ENCODE measurements at regions not wholly inside any gene's neighbourhood (a gene's known extent, or its start where the extent isn't known, plus 50 kb on each side); places are given as distances from the start of the nearest gene placed in this dataset.

GRCh38 chr11:27205250-27205649 is 157.8 kb downstream of the CCDC34 start:
- no peaks in the 10 kb centered on the region; the same call in 1 of the 2 replicates for H3K27me3 ChIP-seq (ENCODE audit: insufficient read depth, low read length)
- no peaks in the 10 kb centered on the region for H3K36me3 ChIP-seq (ENCODE audit: insufficient read depth, low read length)
- H3K79me2 ChIP-seq (ENCODE audit: control insufficient read depth, insufficient read depth, low read length, unreplicated experiment) = no peaks in the 10 kb centered on the region
- H2AFZ ChIP-seq (ENCODE audit: low read length, unreplicated experiment) = no peak overlapping the region
- no peak overlapping the region for H3K27ac ChIP-seq (ENCODE audit: low read depth, low read length)
- peaks cover 5% of the 10 kb centered on the region for H3K4me1 ChIP-seq (ENCODE audit: control insufficient read depth, insufficient read depth, low read length, unreplicated experiment)
- no peak overlapping the region for H3K4me3 ChIP-seq (ENCODE audit: low read depth, low read length)

GRCh38 chr11:27204529-27204928 is 158.5 kb downstream of the CCDC34 start:
- H3K79me2 ChIP-seq (ENCODE audit: control insufficient read depth, insufficient read depth, low read length, unreplicated experiment) = no peaks in the 10 kb centered on the region
- H3K27ac ChIP-seq (ENCODE audit: low read depth, low read length) = no peak overlapping the region
- no peaks in the 10 kb centered on the region; the same call in 1 of the 2 replicates for H3K27me3 ChIP-seq (ENCODE audit: insufficient read depth, low read length)
- H3K4me1 ChIP-seq (ENCODE audit: control insufficient read depth, insufficient read depth, low read length, unreplicated experiment) = peaks cover 5% of the 10 kb centered on the region
- no peak overlapping the region for H3K4me3 ChIP-seq (ENCODE audit: low read depth, low read length)
- H3K36me3 ChIP-seq (ENCODE audit: insufficient read depth, low read length) = no peaks in the 10 kb centered on the region
- H2AFZ ChIP-seq (ENCODE audit: low read length, unreplicated experiment) = no peak overlapping the region

- H3K27me3 ChIP-seq (ENCODE audit: insufficient read depth, low read length) = no peaks in the 10 kb centered on the region; the same call in 1 of the 2 replicates
- H3K4me3 ChIP-seq (ENCODE audit: low read depth, low read length) = no peak overlapping the region
- no peaks in the 10 kb centered on the region for H3K4me1 ChIP-seq (ENCODE audit: control insufficient read depth, insufficient read depth, low read length, unreplicated experiment)
- no peak overlapping the region for H2AFZ ChIP-seq (ENCODE audit: low read length, unreplicated experiment)
- H3K27ac ChIP-seq (ENCODE audit: low read depth, low read length) = no peak overlapping the region
- no peaks in the 10 kb centered on the region for H3K36me3 ChIP-seq (ENCODE audit: insufficient read depth, low read length)
- H3K79me2 ChIP-seq (ENCODE audit: control insufficient read depth, insufficient read depth, low read length, unreplicated experiment) = no peaks in the 10 kb centered on the region
These were observed 159.9 kb downstream of the CCDC34 start for GRCh38 chr11:27203077-27203647.

- Histone ChIP-seq H3K27ac (ENCODE audit: low read depth, low read length) (no peak overlapping the region), H3K4me1 (ENCODE audit: control insufficient read depth, insufficient read depth, low read length, unreplicated experiment) (no peaks in the 10 kb centered on the region), H3K79me2 (ENCODE audit: control insufficient read depth, insufficient read depth, low read length, unreplicated experiment) (no peaks in the 10 kb centered on the region), H3K4me3 (ENCODE audit: low read depth, low read length) (no peak overlapping the region), H3K27me3 (ENCODE audit: insufficient read depth, low read length) (no peaks in the 10 kb centered on the region), H3K36me3 (ENCODE audit: insufficient read depth, low read length) (no peaks in the 10 kb centered on the region), H2AFZ (ENCODE audit: low read length, unreplicated experiment) (no peak overlapping the region)
These were observed 161.1 kb downstream of the BBOX1 start for GRCh38 chr11:27201454-27202302.

DNA sequence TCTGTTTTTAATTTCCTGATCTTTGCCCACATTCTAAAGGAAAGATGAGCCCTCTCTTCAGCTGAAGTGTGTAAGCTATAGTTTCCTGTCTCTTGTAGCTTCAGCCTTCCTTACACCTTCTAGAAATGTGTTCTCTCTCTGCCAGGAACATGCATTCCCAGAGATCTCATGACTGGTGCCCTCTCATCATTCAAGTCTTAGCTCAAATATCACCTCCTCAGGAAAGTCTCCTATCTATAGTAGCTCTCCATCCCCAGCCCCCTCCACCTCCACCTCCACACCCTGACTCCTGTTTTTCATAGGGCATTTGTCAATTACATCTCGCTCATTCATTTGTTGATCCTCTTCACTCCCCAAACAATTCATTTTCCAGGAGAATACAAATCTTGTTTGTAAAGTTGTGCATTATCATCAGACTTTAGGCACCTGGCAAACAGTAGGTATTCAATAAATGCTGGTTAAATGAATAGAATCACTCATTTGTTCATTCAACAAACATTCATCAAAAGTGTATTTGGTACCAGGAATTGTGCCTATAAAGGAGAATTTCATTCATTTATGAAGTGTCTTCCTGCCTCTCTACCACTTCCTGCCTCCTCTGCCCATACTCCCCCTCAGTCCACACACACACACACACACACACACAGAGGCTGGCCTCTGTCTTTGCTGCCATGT is 160.3 kb downstream of the BBOX1 start:
- Histone ChIP-seq H3K79me2 (ENCODE audit: control insufficient read depth, insufficient read depth, low read length, unreplicated experiment) (no peaks in the 10 kb centered on the region), H3K4me3 (ENCODE audit: low read depth, low read length) (no peak overlapping the region), H3K27me3 (ENCODE audit: insufficient read depth, low read length) (no peaks in the 10 kb centered on the region), H3K36me3 (ENCODE audit: insufficient read depth, low read length) (no peaks in the 10 kb centered on the region), H2AFZ (ENCODE audit: low read length, unreplicated experiment) (no peak overlapping the region), H3K4me1 (ENCODE audit: control insufficient read depth, insufficient read depth, low read length, unreplicated experiment) (no peaks in the 10 kb centered on the region), H3K27ac (ENCODE audit: low read depth, low read length) (no peak overlapping the region)

GRCh38 chr11:27196203-27196897 is 155.7 kb downstream of the BBOX1 start:
- H3K79me2 ChIP-seq (ENCODE audit: control insufficient read depth, insufficient read depth, low read length, unreplicated experiment) = no peaks in the 10 kb centered on the region
- no peaks in the 10 kb centered on the region for H3K4me1 ChIP-seq (ENCODE audit: control insufficient read depth, insufficient read depth, low read length, unreplicated experiment)
- no peak overlapping the region for H2AFZ ChIP-seq (ENCODE audit: low read length, unreplicated experiment)
- H3K36me3 ChIP-seq (ENCODE audit: insufficient read depth, low read length) = no peaks in the 10 kb centered on the region
- H3K27me3 ChIP-seq (ENCODE audit: insufficient read depth, low read length) = no peaks in the 10 kb centered on the region
- H3K27ac ChIP-seq (ENCODE audit: low read depth, low read length) = no peak overlapping the region
- no peak overlapping the region for H3K4me3 ChIP-seq (ENCODE audit: low read depth, low read length)

GRCh38 chr11:27195837-27196202 is 155.2 kb downstream of the BBOX1 start:
- H3K36me3 ChIP-seq (ENCODE audit: insufficient read depth, low read length) = no peaks in the 10 kb centered on the region
- H3K27ac ChIP-seq (ENCODE audit: low read depth, low read length) = no peak overlapping the region
- no peaks in the 10 kb centered on the region for H3K79me2 ChIP-seq (ENCODE audit: control insufficient read depth, insufficient read depth, low read length, unreplicated experiment)
- H3K4me1 ChIP-seq (ENCODE audit: control insufficient read depth, insufficient read depth, low read length, unreplicated experiment) = no peaks in the 10 kb centered on the region
- no peaks in the 10 kb centered on the region for H3K27me3 ChIP-seq (ENCODE audit: insufficient read depth, low read length)
- no peak overlapping the region for H2AFZ ChIP-seq (ENCODE audit: low read length, unreplicated experiment)
- H3K4me3 ChIP-seq (ENCODE audit: low read depth, low read length) = no peak overlapping the region

DNA sequence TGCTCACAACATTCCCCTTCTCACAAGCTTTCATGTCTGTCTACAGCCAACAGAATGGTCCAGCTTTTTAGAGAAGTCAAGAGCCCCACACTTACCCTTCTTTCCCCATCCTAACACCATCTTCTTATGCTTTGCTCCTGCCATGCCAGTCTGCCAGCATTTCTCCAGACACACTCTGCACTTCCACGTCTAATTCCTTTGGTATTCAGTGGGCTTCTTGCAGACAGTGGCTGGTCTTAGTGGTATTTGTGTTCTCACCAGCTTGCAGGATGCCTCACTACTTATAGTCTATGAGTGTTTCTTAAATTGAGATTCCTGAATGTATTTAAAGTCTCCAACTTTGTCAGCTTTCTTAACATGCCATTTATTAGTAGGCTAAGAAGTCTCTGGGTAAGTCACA is 154.4 kb downstream of the BBOX1 start:
- no peak overlapping the region for H2AFZ ChIP-seq (ENCODE audit: low read length, unreplicated experiment)
- H3K27me3 ChIP-seq (ENCODE audit: insufficient read depth, low read length) = 0 out of 2 replicates have a peak, but pooled peaks cover 1% of the 10 kb centered on the region
- H3K79me2 ChIP-seq (ENCODE audit: control insufficient read depth, insufficient read depth, low read length, unreplicated experiment) = no peaks in the 10 kb centered on the region
- H3K4me1 ChIP-seq (ENCODE audit: control insufficient read depth, insufficient read depth, low read length, unreplicated experiment) = no peaks in the 10 kb centered on the region
- H3K4me3 ChIP-seq (ENCODE audit: low read depth, low read length) = no peak overlapping the region
- H3K27ac ChIP-seq (ENCODE audit: low read depth, low read length) = no peak overlapping the region
- H3K36me3 ChIP-seq (ENCODE audit: insufficient read depth, low read length) = no peaks in the 10 kb centered on the region

DNA sequence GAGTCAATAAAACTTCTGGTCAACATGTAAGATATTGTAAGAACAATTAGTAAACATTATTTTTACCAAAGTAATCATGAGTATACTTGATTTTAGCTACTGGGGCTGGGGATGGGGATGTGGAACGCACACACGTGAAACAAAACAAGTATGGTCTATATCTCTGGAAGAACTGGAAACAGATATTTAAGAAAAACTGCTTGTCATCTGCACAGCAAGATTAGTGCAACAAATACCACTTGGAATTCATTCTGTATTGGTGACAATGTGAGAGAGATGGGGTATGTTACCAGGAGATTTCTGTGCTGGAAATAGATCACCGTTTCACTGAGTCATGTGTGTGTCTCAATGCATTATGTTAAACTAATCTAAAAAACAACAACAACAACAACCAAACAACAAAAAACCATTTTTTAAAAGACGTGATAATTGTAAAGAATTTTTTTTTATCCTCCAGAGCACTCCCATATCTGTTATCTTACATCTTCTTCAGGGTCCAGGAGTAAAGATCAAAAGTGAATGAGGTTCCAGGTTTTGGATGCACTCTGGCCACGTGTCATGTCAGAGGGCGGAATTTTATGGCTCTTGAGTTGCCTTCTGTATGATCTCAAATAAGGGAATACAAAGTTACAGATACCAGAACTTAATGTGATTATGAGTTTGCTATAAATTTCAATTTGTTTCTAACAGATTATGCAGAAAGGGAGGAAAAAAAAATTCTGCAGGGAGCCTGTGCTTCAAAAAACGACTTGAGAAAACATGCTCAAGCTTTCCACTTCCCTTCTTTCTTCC is 153.0 kb downstream of the BBOX1 start:
- Histone ChIP-seq H3K4me3 (ENCODE audit: low read depth, low read length) (no peak overlapping the region), H2AFZ (ENCODE audit: low read length, unreplicated experiment) (no peak overlapping the region), H3K4me1 (ENCODE audit: control insufficient read depth, insufficient read depth, low read length, unreplicated experiment) (no peaks in the 10 kb centered on the region), H3K27me3 (ENCODE audit: insufficient read depth, low read length) (peaks cover 9% of the 10 kb centered on the region), H3K27ac (ENCODE audit: low read depth, low read length) (no peak overlapping the region), H3K36me3 (ENCODE audit: insufficient read depth, low read length) (no peaks in the 10 kb centered on the region), H3K79me2 (ENCODE audit: control insufficient read depth, insufficient read depth, low read length, unreplicated experiment) (no peaks in the 10 kb centered on the region)

GRCh38 chr11:27192184-27192583 is 151.6 kb downstream of the BBOX1 start:
- Histone ChIP-seq H2AFZ (ENCODE audit: low read length, unreplicated experiment) (no peak overlapping the region), H3K27ac (ENCODE audit: low read depth, low read length) (no peak overlapping the region), H3K4me1 (ENCODE audit: control insufficient read depth, insufficient read depth, low read length, unreplicated experiment) (no peaks in the 10 kb centered on the region), H3K27me3 (ENCODE audit: insufficient read depth, low read length) (peaks cover 20% of the 10 kb centered on the region), H3K79me2 (ENCODE audit: control insufficient read depth, insufficient read depth, low read length, unreplicated experiment) (no peaks in the 10 kb centered on the region), H3K4me3 (ENCODE audit: low read depth, low read length) (no peak overlapping the region), H3K36me3 (ENCODE audit: insufficient read depth, low read length) (no peaks in the 10 kb centered on the region)
